MM.1S (cell line): ENCODE measurements at regions not wholly inside any gene's neighbourhood (a gene's known extent, or its start where the extent isn't known, plus 50 kb on each side); places are given as distances from the start of the nearest gene placed in this dataset.

Experiments
- CTCF ChIP-seq: fragments of 300-600 bp; sonication (generic); IDR thresholded peaks from 2 replicates; pipeline ENCODE4 v1.5.1; 2016; ENCODE audit warnings: antibody characterized with exemption, low read length, mixed read lengths
- EZH2 ChIP-seq: fragments of 300-600 bp; sonication (generic); optimal IDR thresholded peaks from 2 replicates; pipeline ENCODE3; 2017; ENCODE audit warnings: low read depth, mild to moderate bottlenecking, antibody characterized with exemption, low read length, mixed read lengths

- TF ChIP-seq EZH2 (no peak), CTCF (peak; percentile 53)
Measured at GRCh38 chr6:8539453-8539852, 104.1 kb upstream of the SLC35B3 start.
